C4-2B (cell line): ENCODE measurements at regions not wholly inside any gene's neighbourhood (a gene's known extent, or its start where the extent isn't known, plus 50 kb on each side); places are given as distances from the start of the nearest gene placed in this dataset.
"Not testable (repeated sequence)": the region's sequence is repeated elsewhere in the genome, so short reads cannot be mapped to it uniquely, and the experiment has no call there.

Source experiments
- ZFX ChIP-seq: fragments of 450-650 bp; IDR thresholded peaks from 2 replicates; pipeline ENCODE4 v1.6.1; 2017
- TF ChIP-seq, protein P1 (sequence below): fragments of 450-650 bp; conservative IDR thresholded peaks from 2 replicates; pipeline ENCODE4 v1.5.1; 2017; ENCODE audit warnings: mild to moderate bottlenecking

DNA sequence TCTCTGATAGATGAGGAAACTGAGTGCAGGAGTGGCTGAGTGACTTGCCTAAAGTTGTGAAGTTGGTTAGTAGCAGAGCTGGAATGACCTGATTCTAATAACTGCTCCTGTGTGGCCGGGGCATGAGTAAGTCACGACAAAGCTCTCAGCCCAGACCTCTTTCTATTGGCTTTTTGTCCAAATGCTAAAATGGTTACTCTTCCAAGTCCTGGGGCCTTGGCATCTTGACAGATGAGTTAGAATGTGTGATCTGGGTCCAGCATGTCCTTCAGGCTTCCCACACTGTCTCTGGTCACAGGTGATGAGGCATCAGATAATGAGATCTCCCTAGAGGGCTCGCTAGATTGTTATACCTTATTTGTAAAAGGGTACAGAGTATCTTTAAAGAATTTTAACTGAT is 260.5 kb upstream of the CHAC2 start:
- TF ChIP-seq, protein P1, sequence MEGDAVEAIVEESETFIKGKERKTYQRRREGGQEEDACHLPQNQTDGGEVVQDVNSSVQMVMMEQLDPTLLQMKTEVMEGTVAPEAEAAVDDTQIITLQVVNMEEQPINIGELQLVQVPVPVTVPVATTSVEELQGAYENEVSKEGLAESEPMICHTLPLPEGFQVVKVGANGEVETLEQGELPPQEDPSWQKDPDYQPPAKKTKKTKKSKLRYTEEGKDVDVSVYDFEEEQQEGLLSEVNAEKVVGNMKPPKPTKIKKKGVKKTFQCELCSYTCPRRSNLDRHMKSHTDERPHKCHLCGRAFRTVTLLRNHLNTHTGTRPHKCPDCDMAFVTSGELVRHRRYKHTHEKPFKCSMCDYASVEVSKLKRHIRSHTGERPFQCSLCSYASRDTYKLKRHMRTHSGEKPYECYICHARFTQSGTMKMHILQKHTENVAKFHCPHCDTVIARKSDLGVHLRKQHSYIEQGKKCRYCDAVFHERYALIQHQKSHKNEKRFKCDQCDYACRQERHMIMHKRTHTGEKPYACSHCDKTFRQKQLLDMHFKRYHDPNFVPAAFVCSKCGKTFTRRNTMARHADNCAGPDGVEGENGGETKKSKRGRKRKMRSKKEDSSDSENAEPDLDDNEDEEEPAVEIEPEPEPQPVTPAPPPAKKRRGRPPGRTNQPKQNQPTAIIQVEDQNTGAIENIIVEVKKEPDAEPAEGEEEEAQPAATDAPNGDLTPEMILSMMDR = not testable (repeated sequence)
- TF ChIP-seq ZFX = not testable (repeated sequence)
